ENCODE measurements at regions not wholly inside any gene's neighbourhood (a gene's known extent, or its start where the extent isn't known, plus 50 kb on each side); places are given as distances from the start of the nearest gene placed in this dataset.

GRCh38 chr18:46426679-46427047 lies 230.4 kb downstream of the LOXHD1 start:
- Histone ChIP-seq H2AFZ (ENCODE audit: low read depth, low read length, poor library complexity, severe bottlenecking) (no peak overlapping the region), H3K4me2 (ENCODE audit: low read length) (no peak overlapping the region), H3K36me3 (ENCODE audit: control insufficient read depth in 1 of 2, insufficient read depth in 2 of 2, low read length in 2 of 2) (no peaks in the 10 kb centered on the region), H3K79me2 (ENCODE audit: insufficient read depth, low read length) (no peaks in the 10 kb centered on the region), H3K9ac (ENCODE audit: low read length) (no peak overlapping the region), H3K27me3 (ENCODE audit: insufficient read depth, low read length) (no peaks in the 10 kb centered on the region), H3K4me1 (ENCODE audit: control insufficient read depth in 1 of 2, insufficient read depth in 2 of 2, low read length in 2 of 2) (peaks cover 10 to 11% of the 10 kb centered on the region in 2 experiments), H4K20me1 (ENCODE audit: insufficient read depth) (no peaks in the 10 kb centered on the region), H3K4me3 (replicated peaks in 1 of 2; ENCODE audit: low read depth in 1 of 2, low read length in 2 of 2) (no peak overlapping the region), H3K9me3 (ENCODE audit: control insufficient read depth in 1 of 2, insufficient read depth in 1 of 2, low read depth in 1 of 2, low read length in 2 of 2) (no peaks in the 10 kb centered on the region), H3K9me2 (ENCODE audit: insufficient read depth) (no peaks in the 10 kb centered on the region), H3K27ac (ENCODE audit: low read depth, low read length) (no peak overlapping the region)
- ChIA-PET CTCF (no interaction called here), RAD21 (ENCODE audit: low non-redundant PET in 1 of 2, low total read pairs in 2 of 2, uncharacterized antibody in 2 of 2, unreplicated experiment in 2 of 2) (no interaction called here), POLR2A (no interaction called here)
- TF ChIP-seq, protein P1, sequence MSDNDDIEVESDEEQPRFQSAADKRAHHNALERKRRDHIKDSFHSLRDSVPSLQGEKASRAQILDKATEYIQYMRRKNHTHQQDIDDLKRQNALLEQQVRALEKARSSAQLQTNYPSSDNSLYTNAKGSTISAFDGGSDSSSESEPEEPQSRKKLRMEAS (IDR thresholded peaks at IDR 0.05): no peak
- no peak for TF ChIP-seq CEBPB (IDR thresholded peaks at IDR 0.05; ENCODE audit: low read depth)
- TF ChIP-seq RAD21 (IDR thresholded peaks at IDR 0.05; ENCODE audit: low read depth): no peak
- TF ChIP-seq SIN3A (IDR thresholded peaks at IDR 0.05; ENCODE audit: low read depth): no peak
- TF ChIP-seq POLR2A (IDR thresholded peaks at IDR 0.05; ENCODE audit: borderline replicate concordance, extremely low read depth, insufficient read depth, insufficient read length): no peak
- TF ChIP-seq FOSL1 (IDR thresholded peaks at IDR 0.05; ENCODE audit: low read depth): no peak
- TF ChIP-seq, protein P2, sequence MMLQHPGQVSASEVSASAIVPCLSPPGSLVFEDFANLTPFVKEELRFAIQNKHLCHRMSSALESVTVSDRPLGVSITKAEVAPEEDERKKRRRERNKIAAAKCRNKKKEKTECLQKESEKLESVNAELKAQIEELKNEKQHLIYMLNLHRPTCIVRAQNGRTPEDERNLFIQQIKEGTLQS (IDR thresholded peaks at IDR 0.05): no peak
- no peak for TF ChIP-seq JUND (IDR thresholded peaks at IDR 0.05)
- TF ChIP-seq TCF7L2 (IDR thresholded peaks at IDR 0.05; ENCODE audit: borderline replicate concordance, extremely low read depth, insufficient read depth, insufficient read length): no peak
- no peak for TF ChIP-seq POLR2AphosphoS5 (IDR thresholded peaks at IDR 0.05; ENCODE audit: low read depth, low read length)
- no peak for TF ChIP-seq ELF1 (IDR thresholded peaks at IDR 0.05; ENCODE audit: borderline replicate concordance, low read depth)
- no peak for TF ChIP-seq EZH2 (IDR thresholded peaks at IDR 0.05)
- intact Hi-C loops (cut with micrococcal nuclease): no loop called here
- no peak for DNase-seq (ENCODE audit: low read depth, low spot score)
- no TSS peak for BruUV-seq (replicated peaks)
- ATAC-seq: no peak

All from HCT116 (cell line).